IPS-18a (cell line): ENCODE measurements at regions not wholly inside any gene's neighbourhood (a gene's known extent, or its start where the extent isn't known, plus 50 kb on each side); places are given as distances from the start of the nearest gene placed in this dataset.

Experiments used
- H3K27ac ChIP-seq: one replicate; pipeline ENCODE4 v1.5.1; 2013; ENCODE audit warnings: low read length
- H3K27me3 ChIP-seq: one replicate; pipeline ENCODE4 v1.6.1; 2013; ENCODE audit warnings: mild to moderate bottlenecking, low read length; ENCODE audit not compliant: control insufficient read depth, insufficient read depth
- H3K36me3 ChIP-seq: one replicate; pipeline ENCODE4 v1.6.1; 2013; ENCODE audit warnings: low read depth, low read length; ENCODE audit not compliant: control insufficient read depth
- H3K4me1 ChIP-seq: one replicate; pipeline ENCODE4 v1.6.1; 2013; ENCODE audit warnings: low read depth, low read length; ENCODE audit not compliant: control insufficient read depth
- H3K4me3 ChIP-seq: one replicate; pipeline ENCODE4 v1.5.1; 2013; ENCODE audit warnings: low read length
- H3K9ac ChIP-seq: one replicate; pipeline ENCODE4 v1.6.1; 2013; ENCODE audit warnings: mild to moderate bottlenecking, low read length, moderate library complexity
- H3K9me3 ChIP-seq: one replicate; pipeline ENCODE4 v1.6.1; 2013; ENCODE audit warnings: low read depth, low read length; ENCODE audit not compliant: control insufficient read depth

DNA sequence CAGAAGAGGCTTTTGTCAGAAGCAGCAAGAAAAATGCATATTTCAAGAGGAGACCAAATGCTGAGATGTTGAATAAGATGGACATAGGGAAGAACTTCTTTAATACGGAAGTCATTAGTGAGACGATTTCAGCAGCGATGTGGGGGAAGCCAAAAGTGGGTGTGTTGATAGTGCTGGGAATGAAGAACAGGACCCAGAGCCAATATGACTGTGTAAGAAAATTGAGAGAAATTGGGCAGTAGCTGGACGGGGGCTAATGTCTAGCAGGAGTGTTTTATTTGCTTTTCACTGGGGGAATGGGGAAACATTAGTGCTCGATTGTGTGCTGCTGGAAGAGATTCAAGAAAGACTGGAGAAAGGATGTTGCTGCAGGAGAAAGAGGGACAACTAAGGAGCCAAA is 788.7 kb upstream of the KLHL29 start:
- Histone ChIP-seq H3K27ac (no peak overlapping the region), H3K4me3 (no peak overlapping the region), H3K9ac (no peak overlapping the region), H3K4me1 (peaks cover 9% of the 10 kb centered on the region), H3K36me3 (no peaks in the 10 kb centered on the region), H3K27me3 (no peaks in the 10 kb centered on the region), H3K9me3 (no peaks in the 10 kb centered on the region)

DNA sequence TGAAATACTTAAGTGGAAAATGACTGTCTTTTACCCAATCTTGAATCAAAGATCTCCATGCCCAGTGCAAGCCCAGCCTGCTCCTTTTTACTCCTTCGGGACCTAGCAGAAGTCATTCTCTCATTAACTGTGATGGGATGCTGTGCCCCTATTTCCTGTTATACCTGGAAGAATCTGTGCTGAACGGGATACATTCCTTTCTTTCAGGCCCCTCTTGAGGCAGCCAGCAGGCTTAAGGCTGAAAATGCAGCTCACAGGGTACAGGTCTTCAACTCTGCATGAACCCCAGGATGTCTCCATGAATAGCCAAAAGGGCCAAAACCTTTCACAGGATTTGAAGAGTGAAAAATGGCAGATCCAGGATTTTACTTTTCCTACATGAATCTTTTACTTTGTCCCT is 784.8 kb upstream of the KLHL29 start:
- H3K4me3 ChIP-seq: no peak overlapping the region
- no peaks in the 10 kb centered on the region for H3K27me3 ChIP-seq
- no peak overlapping the region for H3K27ac ChIP-seq
- H3K4me1 ChIP-seq: peaks cover 9% of the 10 kb centered on the region
- H3K9me3 ChIP-seq: no peaks in the 10 kb centered on the region
- no peaks in the 10 kb centered on the region for H3K36me3 ChIP-seq
- no peak overlapping the region for H3K9ac ChIP-seq

GRCh38 chr2:22600999-22601398 is 784.0 kb upstream of the KLHL29 start:
- no peaks in the 10 kb centered on the region for H3K36me3 ChIP-seq
- H3K9me3 ChIP-seq: no peaks in the 10 kb centered on the region
- H3K27me3 ChIP-seq: no peaks in the 10 kb centered on the region
- no peak overlapping the region for H3K4me3 ChIP-seq
- H3K27ac ChIP-seq: no peak overlapping the region
- H3K9ac ChIP-seq: no peak overlapping the region
- peaks cover 9% of the 10 kb centered on the region for H3K4me1 ChIP-seq

DNA sequence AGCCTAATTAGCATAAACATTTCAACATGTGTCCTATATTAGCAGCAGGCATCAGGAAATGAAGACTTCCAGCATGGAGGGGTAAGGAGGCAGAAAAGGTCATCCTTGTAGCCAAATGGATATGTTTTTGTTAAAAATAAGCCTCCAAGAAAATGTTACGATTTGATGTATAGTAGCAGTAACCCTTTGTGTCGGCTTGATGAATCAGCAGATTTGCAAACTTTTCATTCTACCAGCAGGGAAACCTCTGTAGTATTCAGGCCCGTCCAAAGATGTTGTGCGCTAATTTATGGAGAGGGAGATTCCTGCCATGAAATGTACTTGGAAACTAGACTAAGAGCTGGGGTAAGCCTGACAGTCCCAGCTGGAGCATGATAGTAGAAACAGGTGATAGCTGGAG is 780.8 kb upstream of the KLHL29 start:
- Histone ChIP-seq H3K27ac (no peak overlapping the region), H3K9ac (no peak overlapping the region), H3K36me3 (no peaks in the 10 kb centered on the region), H3K4me1 (peaks cover 9% of the 10 kb centered on the region), H3K9me3 (no peaks in the 10 kb centered on the region), H3K4me3 (no peak overlapping the region), H3K27me3 (no peaks in the 10 kb centered on the region)

DNA sequence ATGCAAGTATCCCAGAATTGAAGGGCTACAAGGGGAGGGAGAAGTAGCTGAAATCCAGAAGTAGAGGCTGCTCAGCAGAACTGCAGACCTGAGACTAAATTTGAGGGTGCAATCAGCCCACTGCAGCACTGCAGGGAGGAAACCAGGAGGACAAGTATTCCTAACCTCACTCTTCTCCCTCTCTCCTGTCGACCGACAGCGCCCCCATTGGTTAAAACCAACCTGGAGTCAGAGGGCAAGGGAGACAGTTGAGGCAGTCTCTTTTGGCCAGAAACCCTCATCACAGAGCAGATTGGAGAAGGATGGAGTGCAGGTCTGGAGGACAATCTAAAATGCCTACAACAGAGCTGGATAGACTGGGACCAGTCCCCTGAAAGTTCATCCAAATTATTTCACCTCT is 768.9 kb upstream of the KLHL29 start:
- H3K4me3 ChIP-seq: no peak overlapping the region
- no peak overlapping the region for H3K9ac ChIP-seq
- no peaks in the 10 kb centered on the region for H3K9me3 ChIP-seq
- no peak overlapping the region for H3K27ac ChIP-seq
- no peaks in the 10 kb centered on the region for H3K36me3 ChIP-seq
- no peaks in the 10 kb centered on the region for H3K4me1 ChIP-seq
- no peaks in the 10 kb centered on the region for H3K27me3 ChIP-seq

- Histone ChIP-seq H3K9ac (no peak overlapping the region), H3K4me1 (peaks cover 4% of the 10 kb centered on the region), H3K27ac (no peak overlapping the region), H3K4me3 (no peak overlapping the region), H3K27me3 (no peaks in the 10 kb centered on the region), H3K36me3 (no peaks in the 10 kb centered on the region), H3K9me3 (no peaks in the 10 kb centered on the region)
Measured at GRCh38 chr2:22623620-22624019, 761.4 kb upstream of the KLHL29 start.

- H3K27me3 ChIP-seq: no peaks in the 10 kb centered on the region
Measured at GRCh38 chr2:22626621-22627020, 758.4 kb upstream of the KLHL29 start.

GRCh38 chr2:22628221-22628620 is 756.8 kb upstream of the KLHL29 start:
- Histone ChIP-seq H3K4me1 (no peaks in the 10 kb centered on the region), H3K4me3 (no peak overlapping the region), H3K9me3 (no peaks in the 10 kb centered on the region), H3K27ac (no peak overlapping the region), H3K27me3 (no peaks in the 10 kb centered on the region), H3K9ac (no peak overlapping the region), H3K36me3 (no peaks in the 10 kb centered on the region)

More at GRCh38 chr2:22626621-22627020, 758.4 kb upstream of the KLHL29 start:
- H3K27ac ChIP-seq: no peak overlapping the region
- peaks cover 4% of the 10 kb centered on the region for H3K4me1 ChIP-seq
- H3K9ac ChIP-seq: no peak overlapping the region
- H3K9me3 ChIP-seq: no peaks in the 10 kb centered on the region
- no peaks in the 10 kb centered on the region for H3K36me3 ChIP-seq
- no peak overlapping the region for H3K4me3 ChIP-seq

- Histone ChIP-seq H3K4me3 (no peak overlapping the region), H3K36me3 (no peaks in the 10 kb centered on the region), H3K27ac (no peak overlapping the region), H3K4me1 (no peaks in the 10 kb centered on the region), H3K27me3 (no peaks in the 10 kb centered on the region), H3K9ac (no peak overlapping the region), H3K9me3 (no peaks in the 10 kb centered on the region)
Measured at GRCh38 chr2:22628906-22629305, 756.1 kb upstream of the KLHL29 start.

DNA sequence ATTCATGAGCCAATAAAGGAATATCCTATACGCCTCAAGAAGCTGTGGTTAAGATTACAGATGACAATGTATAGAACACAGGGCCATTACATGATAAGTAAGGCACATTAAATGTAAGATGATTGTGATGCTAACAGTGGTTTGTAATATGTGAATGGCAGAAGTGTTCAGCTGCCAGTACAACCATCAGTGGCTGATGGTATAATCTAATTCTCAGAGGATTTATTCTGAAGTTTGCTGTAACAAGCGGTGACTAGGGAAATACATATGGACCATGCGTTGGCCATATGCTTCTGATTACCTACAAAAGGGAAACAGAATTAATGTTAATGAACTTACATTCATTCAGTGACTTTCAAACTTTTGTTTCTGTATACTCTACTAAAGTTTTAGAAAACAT is 750.8 kb upstream of the KLHL29 start:
- Histone ChIP-seq H3K27me3 (no peaks in the 10 kb centered on the region), H3K36me3 (no peaks in the 10 kb centered on the region), H3K9ac (no peak overlapping the region), H3K4me1 (no peaks in the 10 kb centered on the region), H3K4me3 (no peak overlapping the region), H3K27ac (no peak overlapping the region), H3K9me3 (no peaks in the 10 kb centered on the region)

GRCh38 chr2:22656426-22656825 is 728.6 kb upstream of the KLHL29 start:
- no peaks in the 10 kb centered on the region for H3K36me3 ChIP-seq
- no peaks in the 10 kb centered on the region for H3K4me1 ChIP-seq
- no peak overlapping the region for H3K9ac ChIP-seq
- H3K4me3 ChIP-seq: no peak overlapping the region
- H3K27ac ChIP-seq: no peak overlapping the region
- H3K27me3 ChIP-seq: no peaks in the 10 kb centered on the region
- H3K9me3 ChIP-seq: no peaks in the 10 kb centered on the region

- Histone ChIP-seq H3K27ac (no peak overlapping the region), H3K9me3 (no peaks in the 10 kb centered on the region)
Measured at GRCh38 chr2:22673529-22673928, 711.5 kb upstream of the KLHL29 start.

More at GRCh38 chr2:22673529-22673928, 711.5 kb upstream of the KLHL29 start:
- no peak overlapping the region for H3K9ac ChIP-seq
- no peak overlapping the region for H3K4me3 ChIP-seq
- H3K36me3 ChIP-seq: no peaks in the 10 kb centered on the region
- no peaks in the 10 kb centered on the region for H3K27me3 ChIP-seq
- no peaks in the 10 kb centered on the region for H3K4me1 ChIP-seq
